ENCODE measurements at regions not wholly inside any gene's neighbourhood (a gene's known extent, or its start where the extent isn't known, plus 50 kb on each side); places are given as distances from the start of the nearest gene placed in this dataset.

DNA sequence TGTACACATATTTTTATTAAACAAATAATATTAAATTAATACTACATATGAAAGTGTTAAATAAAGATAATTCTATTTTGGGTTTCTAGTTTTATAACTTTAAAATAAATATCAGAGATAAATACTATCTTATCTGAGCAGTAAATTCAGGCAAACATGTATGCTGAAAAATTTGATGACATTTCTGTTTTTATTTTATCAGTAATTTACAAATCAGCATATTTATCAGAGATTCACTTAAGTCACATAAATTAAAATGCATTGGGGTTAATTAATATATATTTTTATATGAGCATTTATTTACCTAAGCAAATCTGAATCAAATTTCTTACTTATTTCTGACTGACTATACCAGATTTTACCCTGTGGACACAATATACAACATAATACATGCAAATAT lies 1499.8 kb downstream of the OTOL1 start:
- no peak overlapping the region for H3K27ac ChIP-seq (ENCODE audit: low read length)
- H3K27me3 ChIP-seq (ENCODE audit: insufficient read depth, low read length) = no peaks in the 10 kb centered on the region
- peaks cover 6% of the 10 kb centered on the region; the same call in 1 of the 2 replicates for H3K9me3 ChIP-seq (ENCODE audit: insufficient read depth, low read depth, low read length)
- no peak overlapping the region for H3K4me3 ChIP-seq (ENCODE audit: low read length)
- no peaks in the 10 kb centered on the region for H3K36me3 ChIP-seq (ENCODE audit: insufficient read depth, low read depth, low read length)
- no peak overlapping the region for H3K9ac ChIP-seq (ENCODE audit: low read depth, low read length)
- no peaks in the 10 kb centered on the region; the same call in 1 of the 2 replicates for H3K4me1 ChIP-seq (ENCODE audit: insufficient read depth, low read length)

DNA sequence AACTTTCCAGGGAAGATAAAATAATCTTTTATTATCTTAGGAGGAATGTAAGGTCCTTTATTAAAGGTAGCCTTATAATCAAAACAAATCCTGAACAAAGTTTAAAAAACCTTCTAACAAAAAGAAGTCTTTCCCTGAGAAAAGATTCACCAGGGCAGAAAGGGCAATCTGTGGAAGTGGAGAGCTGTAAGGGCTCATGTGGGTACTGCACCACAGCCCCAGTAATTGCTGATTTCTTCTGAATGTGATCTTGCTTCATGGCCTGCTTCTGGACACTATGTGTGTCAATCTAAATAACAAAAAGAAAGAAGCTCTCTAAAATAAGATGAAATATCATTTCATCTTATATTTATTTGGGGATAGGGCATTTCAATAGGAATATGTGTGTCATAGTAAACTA lies 1501.6 kb downstream of the OTOL1 start:
- Histone ChIP-seq H3K4me1 (ENCODE audit: insufficient read depth, low read length) (no peaks in the 10 kb centered on the region; the same call in 1 of the 2 replicates), H3K36me3 (ENCODE audit: insufficient read depth, low read depth, low read length) (no peaks in the 10 kb centered on the region), H3K27me3 (ENCODE audit: insufficient read depth, low read length) (no peaks in the 10 kb centered on the region), H3K4me3 (ENCODE audit: low read length) (no peak overlapping the region), H3K27ac (ENCODE audit: low read length) (no peak overlapping the region), H3K9ac (ENCODE audit: low read depth, low read length) (no peak overlapping the region), H3K9me3 (ENCODE audit: insufficient read depth, low read depth, low read length) (peaks cover 6% of the 10 kb centered on the region; the same call in 1 of the 2 replicates)

DNA sequence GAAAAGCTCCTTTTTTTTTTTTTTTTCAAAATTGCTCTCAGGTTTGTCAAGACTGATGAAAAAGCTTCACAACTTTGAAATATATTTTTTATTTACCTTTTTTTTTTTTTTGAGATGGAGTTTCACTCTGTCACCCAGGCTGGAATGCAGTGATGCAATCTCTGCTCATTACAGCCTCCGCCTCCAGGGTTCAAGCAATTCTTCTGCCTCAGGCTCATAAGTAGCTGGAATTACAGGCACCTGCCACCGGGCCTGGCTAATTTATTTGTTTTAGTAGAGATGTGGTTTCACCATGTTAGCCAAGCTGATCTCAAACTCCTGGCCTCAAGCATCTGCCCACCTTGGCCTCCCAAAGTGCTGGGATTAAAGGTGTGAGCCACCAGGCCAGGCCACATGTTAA lies 1515.0 kb downstream of the OTOL1 start:
- Histone ChIP-seq H3K27me3 (ENCODE audit: insufficient read depth, low read length) (no peaks in the 10 kb centered on the region), H3K9ac (ENCODE audit: low read depth, low read length) (no peak overlapping the region), H3K27ac (ENCODE audit: low read length) (no peak overlapping the region)

DNA sequence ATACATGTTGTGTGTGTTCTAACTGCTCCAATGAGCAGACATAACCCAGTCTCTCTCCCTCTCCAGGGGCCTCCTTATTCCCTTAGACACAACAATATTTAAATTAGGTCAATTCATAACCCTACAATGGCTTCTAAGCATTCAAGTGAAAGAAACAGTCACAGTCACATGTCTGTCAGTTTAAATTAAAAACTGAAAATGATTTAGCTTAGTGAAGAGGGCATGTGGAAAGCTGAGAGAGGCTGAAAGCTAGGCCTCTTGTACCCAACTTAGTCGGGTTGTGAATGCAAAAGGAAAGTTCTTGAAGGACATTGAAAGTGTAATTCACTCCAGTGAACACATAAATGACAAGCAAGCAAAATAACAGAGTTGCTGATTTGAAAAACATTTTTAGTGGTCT lies 1519.6 kb downstream of the OTOL1 start:
- Histone ChIP-seq H3K9ac (ENCODE audit: low read depth, low read length) (no peak overlapping the region), H3K27me3 (ENCODE audit: insufficient read depth, low read length) (no peaks in the 10 kb centered on the region), H3K27ac (ENCODE audit: low read length) (no peak overlapping the region), H3K9me3 (ENCODE audit: insufficient read depth, low read depth, low read length) (peaks cover 12% of the 10 kb centered on the region; the same call in 1 of the 2 replicates), H3K4me1 (ENCODE audit: insufficient read depth, low read length) (no peaks in the 10 kb centered on the region), H3K36me3 (ENCODE audit: insufficient read depth, low read depth, low read length) (no peaks in the 10 kb centered on the region), H3K4me3 (ENCODE audit: low read length) (no peak overlapping the region)

More for the DNA sequence above, 1515.0 kb downstream of the OTOL1 start:
- Histone ChIP-seq H3K36me3 (ENCODE audit: insufficient read depth, low read depth, low read length) (no peaks in the 10 kb centered on the region), H3K4me3 (ENCODE audit: low read length) (no peak overlapping the region), H3K4me1 (ENCODE audit: insufficient read depth, low read length) (no peaks in the 10 kb centered on the region), H3K9me3 (ENCODE audit: insufficient read depth, low read depth, low read length) (peaks cover 3% of the 10 kb centered on the region; the same call in 1 of the 2 replicates)

DNA sequence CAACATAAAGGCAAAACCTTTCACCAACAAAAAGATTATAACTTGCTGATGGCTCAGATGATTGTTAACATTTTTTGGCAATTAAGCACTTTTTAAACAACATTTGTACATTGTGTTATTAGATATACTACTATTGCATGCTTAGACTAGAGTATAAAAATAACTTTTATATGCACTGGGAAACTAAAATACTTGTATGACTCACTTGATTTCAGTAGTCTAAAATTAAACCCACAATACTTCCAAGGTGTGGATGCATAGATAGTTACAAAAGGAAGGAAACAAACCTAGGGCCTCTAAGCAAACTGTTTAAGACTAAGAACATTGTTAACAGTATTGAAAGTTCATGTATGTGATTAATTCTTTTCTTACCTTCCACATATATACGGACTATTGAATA lies 1521.5 kb downstream of the OTOL1 start:
- no peak overlapping the region for H3K4me3 ChIP-seq (ENCODE audit: low read length)
- H3K36me3 ChIP-seq (ENCODE audit: insufficient read depth, low read depth, low read length) = no peaks in the 10 kb centered on the region
- peaks cover 12% of the 10 kb centered on the region; the same call in 1 of the 2 replicates for H3K9me3 ChIP-seq (ENCODE audit: insufficient read depth, low read depth, low read length)
- H3K4me1 ChIP-seq (ENCODE audit: insufficient read depth, low read length) = no peaks in the 10 kb centered on the region
- H3K9ac ChIP-seq (ENCODE audit: low read depth, low read length) = no peak overlapping the region
- no peak overlapping the region for H3K27ac ChIP-seq (ENCODE audit: low read length)
- no peaks in the 10 kb centered on the region for H3K27me3 ChIP-seq (ENCODE audit: insufficient read depth, low read length)

DNA sequence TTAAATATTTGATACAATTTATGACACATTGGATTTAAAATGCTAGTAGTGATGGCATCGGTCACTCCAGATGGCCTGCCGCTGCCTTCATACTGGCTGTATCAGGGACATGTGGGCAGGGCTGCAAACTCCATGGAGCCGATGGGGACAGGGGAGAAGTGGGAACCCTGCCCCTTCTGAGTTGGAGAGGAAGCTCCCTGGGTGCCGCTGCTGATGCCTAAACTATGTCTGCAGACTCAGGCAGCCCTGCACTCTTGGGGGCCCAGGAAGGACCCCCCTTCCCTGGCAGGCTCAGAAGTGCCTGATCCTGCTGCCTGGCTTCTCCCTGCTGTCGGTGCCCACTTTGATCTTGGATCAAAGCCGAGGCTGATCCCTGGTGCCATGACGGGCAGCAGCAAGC lies 1522.1 kb downstream of the OTOL1 start:
- H3K4me1 ChIP-seq (ENCODE audit: insufficient read depth, low read length) = no peaks in the 10 kb centered on the region
- no peak overlapping the region for H3K9ac ChIP-seq (ENCODE audit: low read depth, low read length)
- H3K36me3 ChIP-seq (ENCODE audit: insufficient read depth, low read depth, low read length) = no peaks in the 10 kb centered on the region
- no peak overlapping the region for H3K27ac ChIP-seq (ENCODE audit: low read length)
- H3K27me3 ChIP-seq (ENCODE audit: insufficient read depth, low read length) = no peaks in the 10 kb centered on the region
- H3K4me3 ChIP-seq (ENCODE audit: low read length) = no peak overlapping the region
- peaks cover 12% of the 10 kb centered on the region; the same call in 1 of the 2 replicates for H3K9me3 ChIP-seq (ENCODE audit: insufficient read depth, low read depth, low read length)

DNA sequence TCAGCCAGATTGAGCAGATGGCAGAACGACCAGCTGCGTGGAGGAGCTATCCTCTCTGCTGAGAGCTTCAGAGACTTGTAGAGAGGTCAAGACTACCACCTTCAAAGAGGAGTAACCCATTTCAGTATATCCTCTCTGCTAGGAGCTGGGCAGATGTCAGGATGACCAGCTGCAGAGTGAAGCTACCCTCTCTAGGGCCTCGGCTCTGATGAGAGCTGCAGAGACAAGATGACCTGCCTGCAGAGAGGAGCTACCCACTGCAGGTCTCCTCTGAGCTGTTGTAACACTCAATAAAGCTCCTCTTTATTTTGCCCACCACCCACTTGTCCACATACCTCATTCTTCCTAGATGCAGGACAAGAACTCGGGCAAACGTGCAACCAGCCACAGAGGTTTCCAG lies 1522.7 kb downstream of the OTOL1 start:
- Histone ChIP-seq H3K27me3 (ENCODE audit: insufficient read depth, low read length) (no peaks in the 10 kb centered on the region), H3K9me3 (ENCODE audit: insufficient read depth, low read depth, low read length) (peaks cover 12% of the 10 kb centered on the region; the same call in 1 of the 2 replicates), H3K36me3 (ENCODE audit: insufficient read depth, low read depth, low read length) (no peaks in the 10 kb centered on the region), H3K9ac (ENCODE audit: low read depth, low read length) (no peak overlapping the region), H3K27ac (ENCODE audit: low read length) (no peak overlapping the region), H3K4me3 (ENCODE audit: low read length) (no peak overlapping the region), H3K4me1 (ENCODE audit: insufficient read depth, low read length) (no peaks in the 10 kb centered on the region)

DNA sequence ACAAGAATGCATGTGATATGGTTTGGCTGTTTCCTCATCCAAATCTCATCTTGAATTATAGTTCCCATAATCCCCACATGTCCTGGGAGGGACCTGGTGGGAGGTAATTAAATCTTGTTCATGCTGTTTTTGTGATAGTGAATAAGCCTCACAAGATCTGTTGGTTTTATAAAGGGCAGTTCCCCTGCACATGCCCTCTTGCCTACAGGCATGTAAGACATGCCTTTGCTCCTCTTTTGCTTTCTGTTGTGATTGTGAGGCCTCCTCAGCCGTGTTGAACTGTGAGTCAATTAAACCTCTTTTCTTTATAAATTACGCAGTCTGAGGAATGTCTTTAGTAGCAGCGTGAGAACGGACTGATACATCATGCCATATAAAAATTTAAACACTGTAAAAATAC lies 1537.0 kb downstream of the OTOL1 start:
- H3K9ac ChIP-seq (ENCODE audit: low read depth, low read length) = no peak overlapping the region
- no peaks in the 10 kb centered on the region for H3K9me3 ChIP-seq (ENCODE audit: insufficient read depth, low read depth, low read length)
- no peaks in the 10 kb centered on the region for H3K36me3 ChIP-seq (ENCODE audit: insufficient read depth, low read depth, low read length)
- no peaks in the 10 kb centered on the region for H3K4me1 ChIP-seq (ENCODE audit: insufficient read depth, low read length)
- H3K27me3 ChIP-seq (ENCODE audit: insufficient read depth, low read length) = no peaks in the 10 kb centered on the region
- no peak overlapping the region for H3K27ac ChIP-seq (ENCODE audit: low read length)
- H3K4me3 ChIP-seq (ENCODE audit: low read length) = no peak overlapping the region

DNA sequence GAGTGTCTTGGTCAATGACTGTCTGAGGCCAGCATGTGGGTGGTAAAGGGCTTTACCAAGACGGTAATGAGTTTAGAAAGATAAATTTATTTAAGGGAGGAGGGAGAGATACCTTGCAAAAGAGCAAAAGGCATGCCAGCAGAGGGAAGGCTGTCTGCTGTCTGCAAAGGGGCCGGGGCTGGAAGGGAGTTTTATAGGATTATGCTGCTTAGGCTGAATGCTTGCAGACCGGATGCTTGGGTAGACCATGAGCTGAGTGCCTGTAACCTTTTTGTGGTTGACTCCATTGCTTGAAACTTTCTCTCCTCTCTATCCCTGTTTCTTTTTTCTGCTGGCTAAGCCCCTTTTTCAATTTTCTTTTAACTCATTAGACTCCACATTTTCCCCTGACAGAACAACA lies 1543.0 kb downstream of the OTOL1 start:
- H3K4me1 ChIP-seq (ENCODE audit: insufficient read depth, low read length) = no peaks in the 10 kb centered on the region
- H3K36me3 ChIP-seq (ENCODE audit: insufficient read depth, low read depth, low read length) = no peaks in the 10 kb centered on the region
- H3K9me3 ChIP-seq (ENCODE audit: insufficient read depth, low read depth, low read length) = no peaks in the 10 kb centered on the region
- no peak overlapping the region for H3K27ac ChIP-seq (ENCODE audit: low read length)
- no peaks in the 10 kb centered on the region for H3K27me3 ChIP-seq (ENCODE audit: insufficient read depth, low read length)
- H3K4me3 ChIP-seq (ENCODE audit: low read length) = no peak overlapping the region
- H3K9ac ChIP-seq (ENCODE audit: low read depth, low read length) = no peak overlapping the region

DNA sequence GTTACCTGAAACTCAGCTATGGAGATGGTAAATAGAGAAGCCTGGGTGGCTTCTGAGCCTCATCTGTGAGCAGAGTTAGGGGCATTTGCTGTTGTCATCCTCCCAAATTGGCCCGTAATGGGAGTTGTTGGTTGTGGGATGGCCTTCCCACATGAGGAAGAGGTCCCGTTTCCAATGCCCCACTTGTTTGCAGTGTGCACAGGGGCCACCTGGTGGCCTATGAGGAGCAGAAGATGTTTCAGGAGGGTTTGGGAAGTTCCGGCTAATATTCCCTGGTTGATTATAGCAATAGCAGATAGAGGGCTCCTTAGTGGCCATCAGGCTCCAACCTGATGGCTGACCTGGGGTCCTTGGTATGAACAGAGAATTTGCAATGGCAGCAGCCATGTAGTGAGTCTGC lies 1546.5 kb downstream of the OTOL1 start:
- Histone ChIP-seq H3K9me3 (ENCODE audit: insufficient read depth, low read depth, low read length) (no peaks in the 10 kb centered on the region), H3K27me3 (ENCODE audit: insufficient read depth, low read length) (no peaks in the 10 kb centered on the region), H3K27ac (ENCODE audit: low read length) (no peak overlapping the region), H3K9ac (ENCODE audit: low read depth, low read length) (no peak overlapping the region), H3K36me3 (ENCODE audit: insufficient read depth, low read depth, low read length) (no peaks in the 10 kb centered on the region), H3K4me1 (ENCODE audit: insufficient read depth, low read length) (no peaks in the 10 kb centered on the region), H3K4me3 (ENCODE audit: low read length) (no peak overlapping the region)

DNA sequence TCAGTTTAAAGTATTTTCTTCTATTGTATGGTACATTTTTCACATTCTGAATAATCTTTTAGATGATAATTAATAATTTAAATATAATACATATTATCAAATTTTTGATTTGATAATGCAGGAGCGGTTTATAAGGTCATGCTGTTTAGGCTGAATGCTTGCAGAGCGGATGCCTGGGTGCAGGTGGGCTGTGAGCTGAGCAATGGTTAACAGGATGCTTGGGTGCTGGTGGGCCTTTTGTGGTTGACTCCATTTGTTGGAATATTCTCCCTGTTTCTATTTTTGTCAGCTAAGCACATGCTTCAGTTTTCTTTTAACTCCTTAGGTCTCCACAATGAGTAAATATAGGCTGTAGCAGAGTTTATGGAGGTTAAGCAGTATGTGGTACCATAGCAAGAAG lies 1549.3 kb downstream of the OTOL1 start:
- H3K9me3 ChIP-seq (ENCODE audit: insufficient read depth, low read depth, low read length) = no peaks in the 10 kb centered on the region
- H3K9ac ChIP-seq (ENCODE audit: low read depth, low read length) = no peak overlapping the region
- H3K36me3 ChIP-seq (ENCODE audit: insufficient read depth, low read depth, low read length) = no peaks in the 10 kb centered on the region
- no peaks in the 10 kb centered on the region for H3K4me1 ChIP-seq (ENCODE audit: insufficient read depth, low read length)
- no peak overlapping the region for H3K4me3 ChIP-seq (ENCODE audit: low read length)
- no peaks in the 10 kb centered on the region for H3K27me3 ChIP-seq (ENCODE audit: insufficient read depth, low read length)
- H3K27ac ChIP-seq (ENCODE audit: low read length) = no peak overlapping the region

DNA sequence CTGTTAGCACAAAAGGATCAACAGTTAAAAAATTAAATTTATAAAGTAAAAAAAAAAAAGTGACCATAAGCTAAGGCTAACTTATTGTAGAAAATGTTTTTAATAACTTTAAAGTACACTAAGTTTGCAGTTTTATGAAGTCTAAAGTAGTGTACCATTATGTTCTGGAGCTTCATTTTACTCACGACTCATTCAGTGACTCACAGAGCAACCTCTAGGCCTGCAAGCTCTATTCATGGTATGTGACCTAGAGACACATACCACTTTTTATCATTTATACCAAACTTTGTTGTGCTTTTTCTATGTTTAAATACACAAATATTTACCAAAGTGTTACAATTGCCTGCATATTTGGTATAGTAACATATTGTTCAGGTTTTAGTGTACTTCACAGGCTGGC lies 1552.3 kb downstream of the OTOL1 start:
- H3K4me1 ChIP-seq (ENCODE audit: insufficient read depth, low read length) = no peaks in the 10 kb centered on the region
- no peak overlapping the region for H3K4me3 ChIP-seq (ENCODE audit: low read length)
- H3K27me3 ChIP-seq (ENCODE audit: insufficient read depth, low read length) = no peaks in the 10 kb centered on the region
- no peaks in the 10 kb centered on the region for H3K36me3 ChIP-seq (ENCODE audit: insufficient read depth, low read depth, low read length)
- H3K9me3 ChIP-seq (ENCODE audit: insufficient read depth, low read depth, low read length) = no peaks in the 10 kb centered on the region
- H3K9ac ChIP-seq (ENCODE audit: low read depth, low read length) = no peak overlapping the region
- H3K27ac ChIP-seq (ENCODE audit: low read length) = no peak overlapping the region
